Caco-2 (cell line): ENCODE measurements at regions not wholly inside any gene's neighbourhood (a gene's known extent, or its start where the extent isn't known, plus 50 kb on each side); places are given as distances from the start of the nearest gene placed in this dataset.

Source experiments
- BruUV-seq: library from RNA; stranded (reverse); fragments of 400-500 nt; replicated peaks from 2 replicates; lab custom pipeline; 2021; lab: Mats Ljungman, UMichigan
- CTCF ChIA-PET: fragments of 300-600 bp; sonication (Branson Sonifier 250); formaldehyde crosslinking; loops from one replicate; lab custom pipeline; 2022; ENCODE audit warnings: antibody characterized with exemption; lab: Charles Lee
- POLR2A ChIA-PET: fragments of 300-600 bp; sonication (Branson Sonifier 250); formaldehyde crosslinking; loops from one replicate; lab custom pipeline; 2022; ENCODE audit warnings: antibody characterized with exemption; lab: Charles Lee
- DNase-seq, 2 experiments: peaks; one replicate each; pipeline versions ENCODE4 v3.0.0 to v3.0.0-alpha.2; 2020 to 2022
- H3K27me3 ChIP-seq: replicated peaks from 2 replicates; pipeline ENCODE4 v1.6.0; 2011; ENCODE audit warnings: low read length; ENCODE audit not compliant: control insufficient read depth, insufficient read depth
- H3K36me3 ChIP-seq: 2 replicates; pipeline ENCODE4 v1.5.1; 2011; ENCODE audit warnings: low read length; ENCODE audit not compliant: control insufficient read depth, insufficient read depth
- H3K4me1 ChIP-seq: fragments of 250-450 bp; sonication (Bioruptor Pico); 2 replicates; pipeline ENCODE4 v1.5.1; 2020; ENCODE audit warnings: mild to moderate bottlenecking
- H3K4me3 ChIP-seq: 2 replicates; pipeline ENCODE4 v1.5.1; 2011; ENCODE audit warnings: low read depth, mild to moderate bottlenecking, control low read depth, low read length
- H3K9me3 ChIP-seq: fragments of 250-450 bp; sonication (Bioruptor Pico); 2 replicates; pipeline ENCODE4 v1.5.1; 2020; ENCODE audit warnings: mild to moderate bottlenecking, moderate library complexity
- H3K27ac Mint-ChIP-seq: one replicate; pipeline ENCODE4 v1.8.0; 2022; ENCODE audit warnings: mixed read lengths; ENCODE audit not compliant: unreplicated experiment
- H3K27me3 Mint-ChIP-seq: one replicate; pipeline ENCODE4 v1.8.0; 2022; ENCODE audit warnings: mixed read lengths; ENCODE audit not compliant: insufficient read depth, unreplicated experiment
- H3K36me3 Mint-ChIP-seq: one replicate; pipeline ENCODE4 v1.8.0; 2022; ENCODE audit warnings: mild to moderate bottlenecking, mixed read lengths; ENCODE audit not compliant: insufficient read depth, unreplicated experiment
- H3K4me1 Mint-ChIP-seq: one replicate; pipeline ENCODE4 v1.8.0; 2022; ENCODE audit warnings: low read depth, mixed read lengths; ENCODE audit not compliant: unreplicated experiment
- H3K4me3 Mint-ChIP-seq: one replicate; pipeline ENCODE4 v1.8.0; 2022; ENCODE audit warnings: mild to moderate bottlenecking, moderate library complexity, mixed read lengths; ENCODE audit not compliant: unreplicated experiment
- H3K9me3 Mint-ChIP-seq: one replicate; pipeline ENCODE4 v1.8.0; 2022; ENCODE audit warnings: mixed read lengths; ENCODE audit not compliant: unreplicated experiment
- CTCF ChIP-seq, 2 experiments: fragments of 200-600 bp in 1 of 2; IDR thresholded peaks; 1 replicate in 1 of 2; 2 replicates in 1 of 2; pipeline versions ENCODE4 v1.5.1 to v1.8.0; 2011 to 2022; ENCODE audit warnings: antibody characterized with exemption in 1 of 2, control low read depth in 1 of 2, inconsistent platforms in 1 of 2, low read depth in 1 of 2, low read length in 1 of 2, mild to moderate bottlenecking in 1 of 2, moderate library complexity in 1 of 2; ENCODE audit not compliant: insufficient read depth in 1 of 2, severe bottlenecking in 1 of 2, unreplicated experiment in 1 of 2
- intact Hi-C: fragments of 100-400 bp; cut with micrococcal nuclease; formaldehyde crosslinking; loops from one replicate; pipeline ENCODE4 v1.10.0; 2022; ENCODE audit not compliant: unreplicated experiment

GRCh38 chr3:18075799-18076198 is 333.4 kb upstream of the TBC1D5 start:
- no TSS peak for BruUV-seq
- H3K4me1 ChIP-seq = no peaks in the 10 kb centered on the region
- H3K27me3 Mint-ChIP-seq = no peaks in the 10 kb centered on the region
- H3K9me3 Mint-ChIP-seq = no peaks in the 10 kb centered on the region
- CTCF ChIA-PET = interaction anchor here (0.7 kb wide), 1 partner anchor 716 kb away, joined by 3 read pairs; no protein-coding TSS in a partner anchor
- DNase-seq = no peak
- no peaks in the 10 kb centered on the region for H3K4me1 Mint-ChIP-seq
- H3K27ac Mint-ChIP-seq = no peak overlapping the region
- no peaks in the 10 kb centered on the region for H3K9me3 ChIP-seq
- no peak for TF ChIP-seq CTCF (IDR thresholded peaks at IDR 0.05; ENCODE audit: insufficient read depth in 1 of 2, low read depth in 1 of 2, low read length in 1 of 2, severe bottlenecking in 1 of 2, unreplicated experiment in 1 of 2)
- no peaks in the 10 kb centered on the region for H3K36me3 Mint-ChIP-seq
- intact Hi-C loops = no loop called here
- H3K27me3 ChIP-seq = no peaks in the 10 kb centered on the region
- no peak overlapping the region for H3K4me3 ChIP-seq
- no peak overlapping the region for H3K4me3 Mint-ChIP-seq
- H3K36me3 ChIP-seq = no peaks in the 10 kb centered on the region
- POLR2A ChIA-PET = no interaction called here

DNA sequence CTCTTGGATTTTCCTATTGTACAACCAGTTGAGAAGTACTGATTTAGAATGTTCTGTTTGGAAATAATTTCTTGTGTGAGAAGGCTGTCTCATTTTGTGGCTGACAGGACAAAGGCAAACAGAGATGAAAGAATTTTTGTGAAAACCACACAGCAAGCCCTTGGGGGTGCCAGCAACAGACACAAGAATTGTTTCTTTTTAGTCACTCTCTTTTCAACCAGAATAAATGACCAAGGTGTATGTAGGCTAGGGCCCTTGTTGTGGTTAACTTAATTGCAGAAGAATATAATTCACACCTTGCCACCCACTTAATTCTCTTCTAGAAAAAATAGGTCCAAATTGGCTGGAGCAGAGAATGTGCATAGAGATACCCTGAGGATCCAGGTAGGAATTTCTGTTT is 329.4 kb upstream of the TBC1D5 start:
- no peaks in the 10 kb centered on the region for H3K36me3 ChIP-seq
- DNase-seq = no peak
- POLR2A ChIA-PET = no interaction called here
- no peak overlapping the region for H3K4me3 ChIP-seq
- no TSS peak for BruUV-seq
- Mint-ChIP-seq H3K9me3 (peaks cover 13% of the 10 kb centered on the region), H3K27me3 (no peaks in the 10 kb centered on the region), H3K36me3 (no peaks in the 10 kb centered on the region), H3K27ac (no peak overlapping the region), H3K4me3 (no peak overlapping the region), H3K4me1 (peaks cover 17% of the 10 kb centered on the region)
- peaks cover 5% of the 10 kb centered on the region for H3K4me1 ChIP-seq
- intact Hi-C loops = no loop called here
- no peaks in the 10 kb centered on the region for H3K27me3 ChIP-seq
- H3K9me3 ChIP-seq = no peaks in the 10 kb centered on the region
- TF ChIP-seq CTCF (IDR thresholded peaks at IDR 0.05; ENCODE audit: insufficient read depth in 1 of 2, low read depth in 1 of 2, low read length in 1 of 2, severe bottlenecking in 1 of 2, unreplicated experiment in 1 of 2) = no peak
- CTCF ChIA-PET = no interaction called here

DNA sequence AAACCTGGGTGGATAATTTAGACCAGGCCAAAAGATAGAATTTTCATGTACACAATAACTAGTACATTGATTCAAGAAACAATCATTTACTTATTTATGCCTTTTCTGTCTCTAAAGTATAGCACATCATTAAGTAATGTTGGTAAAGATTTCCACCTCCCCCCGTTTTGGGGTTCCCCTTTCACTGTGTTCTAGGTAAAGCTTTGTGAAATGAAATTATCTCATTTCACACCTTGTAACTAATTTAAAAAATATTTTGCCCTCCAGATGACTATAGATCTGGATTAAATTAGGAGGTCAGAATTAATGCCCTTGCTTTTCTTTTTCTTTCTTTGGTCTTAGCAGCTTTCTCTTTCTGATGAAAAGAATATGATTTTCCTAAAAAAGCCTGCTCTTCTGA is 328.5 kb upstream of the TBC1D5 start:
- H3K27me3 ChIP-seq = no peaks in the 10 kb centered on the region
- no peak for TF ChIP-seq CTCF (IDR thresholded peaks at IDR 0.05; ENCODE audit: insufficient read depth in 1 of 2, low read depth in 1 of 2, low read length in 1 of 2, severe bottlenecking in 1 of 2, unreplicated experiment in 1 of 2)
- no peak overlapping the region for H3K4me3 ChIP-seq
- H3K9me3 ChIP-seq = no peaks in the 10 kb centered on the region
- H3K36me3 Mint-ChIP-seq = no peaks in the 10 kb centered on the region
- peaks cover 17% of the 10 kb centered on the region for H3K4me1 Mint-ChIP-seq
- ChIA-PET CTCF (no interaction called here), POLR2A (no interaction called here)
- DNase-seq = no peak
- peaks cover 5% of the 10 kb centered on the region for H3K4me1 ChIP-seq
- intact Hi-C loops = no loop called here
- peaks cover 13% of the 10 kb centered on the region for H3K9me3 Mint-ChIP-seq
- no peaks in the 10 kb centered on the region for H3K36me3 ChIP-seq
- no TSS peak for BruUV-seq
- H3K27me3 Mint-ChIP-seq = no peaks in the 10 kb centered on the region
- no peak overlapping the region for H3K4me3 Mint-ChIP-seq
- H3K27ac Mint-ChIP-seq = no peak overlapping the region
